GM21367 (cell line): ENCODE measurements at regions not wholly inside any gene's neighbourhood (a gene's known extent, or its start where the extent isn't known, plus 50 kb on each side); places are given as distances from the start of the nearest gene placed in this dataset.
"Not testable (repeated sequence)": the region's sequence is repeated elsewhere in the genome, so short reads cannot be mapped to it uniquely, and the experiment has no call there.

Source experiments
- ATAC-seq: cut with Tn5 transposase; IDR thresholded peaks from one replicate; pipeline ENCODE4 v1.9.1; 2021; ENCODE audit not compliant: unreplicated experiment

- ATAC-seq = no peak
These were observed 251.1 kb upstream of the MAD2L1 start for GRCh38 chr4:120317713-120318112.

GRCh38 chr4:120316416-120316815 is 249.8 kb upstream of the MAD2L1 start:
- no peak for ATAC-seq

GRCh38 chr4:120314969-120315368 is 248.3 kb upstream of the MAD2L1 start:
- no peak for ATAC-seq

- ATAC-seq = no peak
These were observed 238.2 kb upstream of the MAD2L1 start for GRCh38 chr4:120304801-120305200.

GRCh38 chr4:120299631-120300030 is 233.0 kb upstream of the MAD2L1 start:
- ATAC-seq = no peak

GRCh38 chr4:120293341-120293740 is 226.7 kb upstream of the MAD2L1 start:
- no peak for ATAC-seq

GRCh38 chr4:120291541-120291940 is 224.9 kb upstream of the MAD2L1 start:
- ATAC-seq = no peak

GRCh38 chr4:120290553-120290952 is 223.9 kb upstream of the MAD2L1 start:
- ATAC-seq = no peak

- ATAC-seq = no peak
These were observed 220.2 kb upstream of the MAD2L1 start for GRCh38 chr4:120286813-120287212.

- ATAC-seq = no peak
These were observed 214.9 kb upstream of the MAD2L1 start for GRCh38 chr4:120281581-120281980.

- ATAC-seq = no peak
These were observed 210.7 kb upstream of the MAD2L1 start for GRCh38 chr4:120277391-120277790.

- ATAC-seq = no peak
These were observed 200.0 kb upstream of the MAD2L1 start for GRCh38 chr4:120266602-120267001.

- no peak for ATAC-seq
These were observed 197.0 kb upstream of the MAD2L1 start for GRCh38 chr4:120263618-120264017.

GRCh38 chr4:120261117-120261516 is 194.5 kb upstream of the MAD2L1 start:
- ATAC-seq = no peak

- not testable (repeated sequence) for ATAC-seq
These were observed 189.6 kb upstream of the MAD2L1 start for GRCh38 chr4:120256112-120256775.

GRCh38 chr4:120238277-120238973 is 171.8 kb upstream of the MAD2L1 start:
- no peak for ATAC-seq

- ATAC-seq = no peak
These were observed 170.2 kb upstream of the MAD2L1 start for GRCh38 chr4:120236873-120237272.

GRCh38 chr4:120232050-120232449 is 165.4 kb upstream of the MAD2L1 start:
- ATAC-seq = no peak

- no peak for ATAC-seq
These were observed 161.4 kb upstream of the MAD2L1 start for GRCh38 chr4:120228086-120228485.

GRCh38 chr4:120227554-120227953 is 160.9 kb upstream of the MAD2L1 start:
- no peak for ATAC-seq

GRCh38 chr4:120225527-120225926 is 158.9 kb upstream of the MAD2L1 start:
- ATAC-seq = no peak

- ATAC-seq = no peak
These were observed 152.3 kb upstream of the MAD2L1 start for GRCh38 chr4:120218981-120219380.

- no peak for ATAC-seq
These were observed 148.7 kb upstream of the MAD2L1 start for GRCh38 chr4:120215350-120215749.
